Stomach (tissue), 8 donors: ENCODE measurements at regions not wholly inside any gene's neighbourhood (a gene's known extent, or its start where the extent isn't known, plus 50 kb on each side); places are given as distances from the start of the nearest gene placed in this dataset.

Experiments
- DNase-seq, 2 donors: peaks; one replicate each; pipeline versions ENCODE4 v3.0.0 to v3.0.0-alpha.2; 2013 to 2019
- H3K27ac ChIP-seq, 5 donors: fragments of 200-600 bp in 4 of 5; sonication (generic) in 4 of 5; one replicate each; pipeline ENCODE4 v1.5.1; 2013 to 2019; ENCODE audit warnings: mild to moderate bottlenecking in 1 of 5, moderate library complexity in 1 of 5
- H3K27me3 ChIP-seq, 3 donors: fragments of 200-600 bp; sonication (generic); one replicate each; pipeline ENCODE4 v1.5.1; 2017 to 2019; ENCODE audit warnings: mixed run types in 1 of 3
- H3K36me3 ChIP-seq, 4 donors: fragments of 200-600 bp; sonication (generic); 1 replicate in 3 of 4; 2 replicates in 1 of 4; pipeline ENCODE4 v1.5.1; 2016 to 2019
- H3K4me1 ChIP-seq, 4 donors: fragments of 200-600 bp; sonication (generic); one replicate each; pipeline ENCODE4 v1.5.1; 2016 to 2019
- H3K4me3 ChIP-seq, 4 donors: fragments of 200-600 bp; sonication (generic) in 3 of 4; one replicate each; pipeline ENCODE4 v1.5.1; 2016 to 2019; ENCODE audit warnings: mild to moderate bottlenecking in 1 of 4
- H3K9me3 ChIP-seq, 4 donors: fragments of 200-600 bp; sonication (generic); one replicate each; pipeline ENCODE4 v1.5.1; 2016 to 2019
- CTCF ChIP-seq, 7 experiments: fragments of 450-650 bp in 4 of 7; fragments of 200-600 bp in 3 of 7; sonication (generic) in 3 of 7; IDR thresholded peaks; one replicate each; pipeline ENCODE4 v1.5.1; 2016 to 2019; ENCODE audit warnings: antibody characterized with exemption in 7 of 7, control low read depth in 2 of 7, mild to moderate bottlenecking in 1 of 7
- EP300 ChIP-seq: sonication (generic); formaldehyde crosslinking; IDR thresholded peaks from one replicate; pipeline ENCODE4 v1.6.1; 2017; ENCODE audit warnings: antibody characterized with exemption
- POLR2A ChIP-seq, 4 donors: fragments of 450-650 bp; IDR thresholded peaks; one replicate each; pipeline ENCODE4 v1.6.1; 2016; ENCODE audit warnings: antibody characterized with exemption in 4 of 4, control low read depth in 2 of 4, mild to moderate bottlenecking in 1 of 4, moderate library complexity in 1 of 4
- POLR2AphosphoS5 ChIP-seq, 3 donors: sonication (generic); formaldehyde crosslinking; IDR thresholded peaks; one replicate each; pipeline ENCODE4 v1.6.1; 2016; ENCODE audit warnings: antibody characterized with exemption in 3 of 3
- WGBS, 5 donors: extraction: QIAGEN DNeasy Blood & Tissue Kit in 3 of 5; methylation state at CpG; one replicate each; pipeline versions ENCODE4 v1.1.5 to v1.1.7; 2013 to 2018; 5-methylcytosine and 5-hydroxymethylcytosine counted together
- intact Hi-C: fragments of 100-400 bp; cut with DNase I; formaldehyde crosslinking; loops from one replicate; pipeline ENCODE4 v1.15.1; 2023; ENCODE audit warnings: low total_unique reads
- donor health status: healthy with polysubstance abuse.
- donor health status: Bipolar disorder and iron deficiency.
- donor health status: healthy.

GRCh38 chr4:114373508-114373907, 225.1 kb upstream of the UGT8 start:
- intact Hi-C loops: no loop called here
- no peak overlapping the region for H3K27ac ChIP-seq
- no peaks in the 10 kb centered on the region for H3K27me3 ChIP-seq
- DNase-seq: no peak
- TF ChIP-seq EP300 (no peak), CTCF (IDR thresholded peaks at IDR 0.05) (no peak), POLR2AphosphoS5 (IDR thresholded peaks at IDR 0.05) (no peak), POLR2A (IDR thresholded peaks at IDR 0.05) (no peak)
- no peaks in the 10 kb centered on the region for H3K36me3 ChIP-seq
- H3K4me3 ChIP-seq: no peak overlapping the region
- no peaks in the 10 kb centered on the region for H3K9me3 ChIP-seq
- 50 to 65% (median 60%) methylated on average over 1 of the region's 1 CpG for WGBS, 5 donors
- no peaks in the 10 kb centered on the region for H3K4me1 ChIP-seq

DNA sequence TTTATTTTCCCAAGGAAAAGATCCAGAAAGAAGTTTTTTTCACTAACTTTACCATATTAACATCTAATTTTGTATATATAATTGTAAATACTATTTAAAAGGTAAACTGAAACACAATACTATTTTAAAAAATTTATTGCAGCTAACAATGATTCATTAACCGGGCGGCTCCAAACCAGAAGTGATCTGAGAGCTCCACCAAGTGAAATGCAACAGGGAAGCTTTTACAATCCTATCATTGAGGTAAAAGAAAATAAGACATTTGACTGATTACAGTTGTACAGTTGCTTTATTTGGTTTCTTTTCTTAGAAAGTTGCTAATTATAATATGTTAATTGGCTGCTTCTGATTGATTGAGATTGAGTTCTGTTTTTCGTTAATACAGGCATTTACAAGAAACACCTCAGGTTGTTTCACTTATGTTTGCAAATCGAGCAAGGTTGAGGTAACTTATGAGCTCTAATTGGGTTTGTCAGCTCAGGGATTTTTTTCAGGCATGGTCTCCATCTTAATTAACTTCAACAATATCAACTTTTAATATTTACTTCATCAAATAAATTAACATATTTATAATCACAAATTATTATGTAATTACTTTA, 220.2 kb upstream of the UGT8 start:
- peak in 1 of 7 experiments; percentile 6 for TF ChIP-seq CTCF (IDR thresholded peaks at IDR 0.05)
- no peak for TF ChIP-seq POLR2AphosphoS5 (IDR thresholded peaks at IDR 0.05)
- Histone ChIP-seq H3K9me3 (no peaks in the 10 kb centered on the region), H3K4me1 (no peaks in the 10 kb centered on the region), H3K4me3 (no peak overlapping the region), H3K36me3 (no peaks in the 10 kb centered on the region), H3K27ac (no peak overlapping the region), H3K27me3 (no peaks in the 10 kb centered on the region)
- WGBS, 5 donors: 39 to 53% (median 50%) methylated on average over 4 of the region's 4 CpGs
- DNase-seq: peak in 1 of 2 donors; percentile 59
- intact Hi-C loops: no loop called here

- H3K27ac ChIP-seq: no peak overlapping the region
- no peaks in the 10 kb centered on the region for H3K4me1 ChIP-seq
- 88 to 93% (median 89%) methylated on average over 4 of the region's 4 CpGs for WGBS, 5 donors
- H3K36me3 ChIP-seq: no peaks in the 10 kb centered on the region
- TF ChIP-seq POLR2AphosphoS5 (IDR thresholded peaks at IDR 0.05) (no peak), POLR2A (IDR thresholded peaks at IDR 0.05) (no peak), CTCF (IDR thresholded peaks at IDR 0.05) (no peak), EP300 (no peak)
- intact Hi-C loops: no loop called here
- DNase-seq: no peak
- no peak overlapping the region for H3K4me3 ChIP-seq
- no peaks in the 10 kb centered on the region for H3K27me3 ChIP-seq
- H3K9me3 ChIP-seq: no peaks in the 10 kb centered on the region
Observed at GRCh38 chr4:114383067-114383466, 215.5 kb upstream of the UGT8 start.

DNA sequence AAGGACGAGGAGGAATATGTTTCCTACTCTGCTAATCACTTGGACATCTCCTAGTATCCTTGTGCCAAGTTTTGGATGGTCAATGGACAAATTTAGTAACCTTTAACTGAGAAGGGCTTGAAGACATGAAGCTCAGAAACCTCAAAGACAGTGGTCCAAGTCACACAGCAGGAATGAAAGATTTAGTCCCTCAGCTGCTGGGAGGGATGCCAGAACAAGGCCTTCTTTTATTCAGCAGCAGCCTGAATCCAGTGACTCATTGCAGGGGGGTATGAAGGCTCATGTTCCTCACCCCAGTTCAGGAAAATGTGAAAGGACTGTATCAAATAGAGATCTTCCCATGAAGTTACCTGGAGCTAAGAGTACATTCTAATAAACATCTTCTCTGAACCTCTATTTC, 214.9 kb upstream of the UGT8 start:
- no peak for DNase-seq
- TF ChIP-seq CTCF (IDR thresholded peaks at IDR 0.05) (no peak), EP300 (no peak), POLR2A (IDR thresholded peaks at IDR 0.05) (no peak), POLR2AphosphoS5 (IDR thresholded peaks at IDR 0.05) (no peak)
- Histone ChIP-seq H3K36me3 (no peaks in the 10 kb centered on the region), H3K9me3 (no peaks in the 10 kb centered on the region), H3K27me3 (no peaks in the 10 kb centered on the region), H3K4me3 (no peak overlapping the region), H3K27ac (no peak overlapping the region), H3K4me1 (no peaks in the 10 kb centered on the region)
- intact Hi-C loops: no loop called here
- WGBS, 5 donors: 54 to 60% (median 58%) methylated on average over 1 of the region's 1 CpG
